Activated CD4-positive, alpha-beta T cell treated with anti-CD3 and anti-CD28 coated beads, Interleukin-2, amount 50 U/mL, for 24 hours (primary cell): ENCODE measurements at regions not wholly inside any gene's neighbourhood (a gene's known extent, or its start where the extent isn't known, plus 50 kb on each side); places are given as distances from the start of the nearest gene placed in this dataset.

Experiments
- DNase-seq, 2 donors: peaks; one replicate each; pipeline ENCODE4 v3.0.0-alpha.2; 2020; ENCODE audit warnings: low read depth in 1 of 2, low spot score in 1 of 2

GRCh38 chr1:199040076-199040905, 401.5 kb downstream of the PTPRC start:
- no peak for DNase-seq

DNA sequence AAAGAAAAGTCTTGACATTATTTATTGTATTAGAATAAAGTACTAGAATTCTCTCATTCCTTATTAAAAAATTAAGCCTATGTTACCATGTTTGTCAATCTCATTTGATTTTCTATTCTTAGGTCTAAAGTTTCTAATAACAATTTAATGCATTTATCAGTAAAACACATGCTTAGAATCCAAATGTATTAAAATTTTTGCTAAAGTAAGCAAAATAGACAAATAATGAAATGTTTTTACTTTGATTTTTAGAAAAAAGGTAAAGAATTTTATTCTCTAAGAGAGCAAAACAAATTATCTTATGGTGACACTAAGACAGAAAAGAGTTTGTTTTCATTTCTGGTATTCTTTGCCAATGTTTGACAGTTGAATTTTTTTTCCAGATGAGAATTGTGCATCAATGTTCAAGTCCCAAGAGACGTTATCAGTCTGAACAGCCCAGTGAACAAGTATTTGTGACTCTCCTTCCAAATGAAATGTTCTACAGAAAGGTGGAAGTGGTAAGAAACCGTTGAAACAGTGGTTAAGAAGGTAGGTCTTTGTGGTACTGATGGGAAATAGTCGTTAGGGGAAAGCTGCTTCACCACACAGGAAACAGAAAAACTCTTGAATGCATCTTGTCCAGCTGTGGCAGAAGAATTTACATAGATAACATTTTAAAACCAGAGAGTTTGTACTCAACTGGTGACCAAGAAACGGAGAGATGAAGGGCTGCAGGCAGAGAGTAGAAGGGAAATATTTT, 402.5 kb downstream of the PTPRC start:
- no peak for DNase-seq

- no peak for DNase-seq
Measured at GRCh38 chr1:199042193-199042592, 403.4 kb downstream of the PTPRC start.

DNA sequence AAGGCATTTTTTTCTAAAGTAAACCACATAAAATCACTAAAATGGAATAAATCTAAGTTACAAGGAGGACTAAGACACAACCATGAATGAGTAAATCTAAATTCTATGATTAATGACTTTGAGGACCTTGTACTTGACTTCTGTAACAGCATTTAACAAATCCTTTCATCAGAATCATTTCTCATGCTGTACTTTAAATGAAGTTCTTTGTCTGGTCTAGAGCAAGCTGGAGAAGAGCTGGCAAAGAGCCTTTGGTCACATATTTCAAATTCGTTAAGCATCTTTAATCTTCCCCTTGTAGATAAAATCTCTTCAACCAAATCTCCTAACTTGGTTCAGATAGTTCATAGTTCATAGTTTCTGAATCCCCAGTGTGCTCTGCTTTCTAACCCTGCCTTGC, 405.4 kb downstream of the PTPRC start:
- DNase-seq, result no peak

GRCh38 chr1:199046618-199047017, 407.8 kb downstream of the PTPRC start:
- DNase-seq, result no peak

GRCh38 chr1:199054694-199055093, 415.9 kb downstream of the PTPRC start:
- DNase-seq, result no peak

GRCh38 chr1:199057322-199057721, 418.5 kb downstream of the PTPRC start:
- no peak for DNase-seq

DNA sequence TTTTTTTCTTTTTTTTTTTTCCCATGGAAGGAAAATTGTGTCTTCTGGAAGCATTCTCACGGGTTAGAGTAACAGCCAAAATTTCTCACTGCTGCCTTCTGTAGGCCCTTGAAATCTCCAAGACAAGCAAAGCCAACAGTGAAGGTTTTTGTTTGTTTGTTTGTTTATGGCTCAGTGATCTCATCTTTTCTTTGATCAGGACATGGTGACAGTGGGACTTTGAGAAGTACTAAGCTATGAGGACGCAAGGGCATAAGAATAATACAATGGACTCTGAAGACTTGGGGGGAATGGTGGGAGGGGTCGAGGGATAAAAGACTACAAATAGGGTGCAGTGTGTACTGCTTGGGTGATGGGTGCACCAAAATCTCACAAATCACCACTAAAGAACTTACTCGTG, 419.4 kb downstream of the PTPRC start:
- no peak for DNase-seq

DNA sequence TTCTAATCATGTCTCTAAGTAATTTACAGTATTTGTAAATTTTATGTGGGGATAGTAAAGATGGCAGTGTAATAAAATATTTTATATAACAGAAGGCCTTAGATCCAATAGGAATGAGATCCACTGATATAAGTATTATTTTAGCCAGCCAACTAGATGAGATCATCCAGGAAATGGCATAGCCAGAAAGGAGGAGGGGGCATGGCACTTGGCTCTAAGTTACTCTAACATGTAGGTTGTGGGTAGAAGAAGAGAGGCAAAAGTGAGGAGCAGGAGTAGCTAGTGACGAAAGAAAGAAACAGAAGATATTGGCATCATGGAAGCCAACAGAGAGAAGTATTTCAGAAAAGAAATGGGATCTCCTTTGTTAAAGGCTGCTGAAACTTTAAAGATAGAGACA, 426.1 kb downstream of the PTPRC start:
- DNase-seq, result no peak

DNA sequence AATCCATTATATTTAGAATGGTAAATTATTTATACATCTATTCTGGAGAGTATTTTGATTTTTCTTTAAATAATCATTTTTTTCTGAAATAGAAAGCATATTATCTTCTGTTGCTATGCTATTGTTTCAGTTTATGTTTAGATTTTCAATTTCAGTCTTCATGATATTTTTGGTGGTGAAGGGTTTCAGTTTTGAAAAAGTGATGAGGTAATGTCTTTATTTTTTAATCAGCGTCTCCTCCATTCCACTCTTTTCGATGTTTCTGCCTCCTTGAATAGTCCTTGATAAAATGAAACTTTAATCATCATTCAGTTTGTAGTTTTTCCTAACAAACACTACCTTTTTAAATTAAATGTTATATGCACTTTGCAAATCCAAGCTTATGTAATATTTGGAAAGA, 428.6 kb downstream of the PTPRC start:
- no peak for DNase-seq

- DNase-seq, result no peak
Measured at GRCh38 chr1:199071080-199071479, 432.2 kb downstream of the PTPRC start.

- no peak for DNase-seq
Measured at GRCh38 chr1:199073166-199073565, 434.3 kb downstream of the PTPRC start.

DNA sequence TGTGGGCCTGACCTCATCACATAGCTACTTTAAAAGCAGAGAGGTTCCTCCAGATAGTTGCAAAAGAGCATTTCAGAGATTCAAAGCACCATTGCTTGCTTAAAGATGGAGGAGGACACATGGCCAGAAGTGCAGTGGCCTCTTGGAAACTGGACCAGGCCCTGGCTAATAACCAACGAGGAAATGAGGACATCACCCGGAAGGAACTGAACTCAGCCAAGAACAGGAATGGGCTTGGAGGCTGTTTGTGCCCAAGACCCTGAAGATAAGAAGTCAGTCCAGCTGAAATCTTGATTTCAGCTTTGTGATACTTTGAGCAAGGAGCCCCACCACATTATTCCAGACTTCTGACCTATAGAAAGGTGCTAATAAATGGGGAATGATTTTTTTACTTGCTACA, 437.0 kb downstream of the PTPRC start:
- no peak for DNase-seq

DNA sequence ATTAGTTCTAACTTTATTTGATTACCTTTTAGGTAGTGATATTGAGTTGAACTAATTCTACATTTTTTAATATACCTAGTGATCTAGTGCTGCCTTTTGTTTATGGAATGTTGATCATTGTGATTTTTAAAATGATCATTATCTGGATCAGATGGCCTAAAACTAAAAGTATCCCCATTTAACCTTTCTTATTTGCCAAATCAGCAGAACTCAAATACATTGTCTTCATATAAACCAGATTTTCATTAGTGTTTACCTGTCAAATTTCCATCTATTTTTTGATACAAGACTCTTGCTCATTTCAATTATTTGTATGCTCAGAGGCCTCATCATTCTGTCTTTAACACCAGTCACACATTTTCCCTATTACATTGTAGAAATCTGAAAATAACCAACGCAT, 441.2 kb downstream of the PTPRC start:
- no peak for DNase-seq

DNA sequence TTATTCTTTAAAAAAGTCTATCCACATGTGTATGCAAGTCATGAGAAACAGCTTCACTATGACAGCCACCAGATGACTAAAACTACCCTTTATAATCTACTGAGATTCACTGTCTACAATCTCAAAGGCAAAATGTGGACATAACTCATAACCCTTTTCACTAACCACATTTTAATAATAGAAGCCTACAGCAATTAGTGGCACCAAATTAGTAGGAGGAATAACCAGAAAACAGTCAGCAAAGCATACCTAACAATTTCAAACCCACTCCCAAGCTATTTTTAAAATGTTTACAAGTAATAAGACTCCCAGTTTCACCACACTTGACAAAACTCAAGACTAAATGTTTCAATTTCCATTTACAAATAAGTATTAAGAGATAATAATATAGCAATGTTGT, 442.9 kb downstream of the PTPRC start:
- DNase-seq, result no peak

GRCh38 chr1:199082778-199083389, 444.0 kb downstream of the PTPRC start:
- no peak for DNase-seq

GRCh38 chr1:199083680-199084079, 444.8 kb downstream of the PTPRC start:
- no peak for DNase-seq

GRCh38 chr1:199084293-199084692, 445.5 kb downstream of the PTPRC start:
- DNase-seq, result no peak

DNA sequence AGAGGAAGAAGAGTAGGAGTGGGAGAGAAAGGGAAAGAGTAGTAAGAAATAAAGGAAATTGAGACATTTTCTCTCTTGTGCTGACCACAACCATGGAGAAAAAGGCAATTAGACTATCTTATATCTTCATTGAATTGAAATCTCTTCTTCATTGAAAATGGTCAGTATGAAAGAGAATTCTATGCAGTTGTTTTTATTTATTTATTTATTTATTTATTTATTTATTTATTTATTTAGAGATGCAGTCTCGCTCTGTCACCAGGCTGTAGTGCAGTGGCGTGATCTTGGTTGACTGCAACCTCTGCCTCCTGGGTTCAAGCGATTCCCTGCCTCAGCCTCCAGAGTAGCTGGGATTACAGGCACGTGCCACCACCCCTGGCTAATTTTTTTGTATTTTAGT, 447.1 kb downstream of the PTPRC start:
- no peak for DNase-seq

- no peak for DNase-seq
Measured at GRCh38 chr1:199087144-199087543, 448.3 kb downstream of the PTPRC start.

GRCh38 chr1:199089393-199090122, 450.7 kb downstream of the PTPRC start:
- peak in 1 of 2 donors; percentile 35 for DNase-seq
